ENCODE measurements at regions not wholly inside any gene's neighbourhood (a gene's known extent, or its start where the extent isn't known, plus 50 kb on each side); places are given as distances from the start of the nearest gene placed in this dataset.

GRCh38 chr18:69291755-69292154 lies 108.9 kb upstream of the DOK6 start:
- Histone ChIP-seq H2BK120ac (ENCODE audit: low read depth, low read length) (no peak overlapping the region), H3K4me2 (ENCODE audit: low read depth, low read length) (no peak overlapping the region), H3K9me3 (ENCODE audit: control insufficient read depth, insufficient read depth, low read length) (no peaks in the 10 kb centered on the region), H3K4me3 (ENCODE audit: insufficient read depth, low read depth, low read length) (no peak overlapping the region), H3K4ac (ENCODE audit: low read depth, low read length) (no peak overlapping the region), H3K27ac (ENCODE audit: insufficient read depth, low read length) (no peak overlapping the region), H3K23ac (ENCODE audit: low read depth, low read length) (no peak overlapping the region), H3K18ac (ENCODE audit: low read depth, low read length) (no peak overlapping the region), H3K27me3 (ENCODE audit: control insufficient read depth, insufficient read depth, low read length) (no peaks in the 10 kb centered on the region), H3K4me1 (ENCODE audit: control insufficient read depth, insufficient read depth, low read length) (no peaks in the 10 kb centered on the region), H2AFZ (replicated peaks; ENCODE audit: low read length, poor library complexity) (no peak overlapping the region), H3K36me3 (ENCODE audit: control insufficient read depth, insufficient read depth, low read length) (no peaks in the 10 kb centered on the region), H2BK15ac (ENCODE audit: low read depth, low read length) (no peak overlapping the region), H3K79me1 (ENCODE audit: low read depth in 1 of 2, low read length in 2 of 2) (no peaks in the 10 kb centered on the region), H2AK5ac (ENCODE audit: low read depth, low read length) (no peak overlapping the region), H3K9ac (ENCODE audit: low read depth, low read length) (no peak overlapping the region), H3K9me1 (ENCODE audit: insufficient read depth, low read length) (no peaks in the 10 kb centered on the region), H4K91ac (ENCODE audit: insufficient read depth, low read depth, low read length) (no peak overlapping the region), H2BK20ac (ENCODE audit: low read depth, low read length) (no peak overlapping the region), H3K56ac (ENCODE audit: extremely low read depth, insufficient read depth, low read length) (no peak overlapping the region), H2BK5ac (ENCODE audit: low read depth, low read length, poor library complexity, severe bottlenecking) (no peak overlapping the region), H4K8ac (ENCODE audit: low read depth in 2 of 2, low read length in 2 of 2) (no peak overlapping the region), H4K20me1 (ENCODE audit: insufficient read depth, low read length) (no peaks in the 10 kb centered on the region), H3K14ac (replicated peaks; ENCODE audit: low read depth, low read length) (no peak overlapping the region), H4K5ac (ENCODE audit: low read depth, low read length) (no peak overlapping the region), H2AK9ac (replicated peaks; ENCODE audit: low read depth, low read length, poor library complexity) (no peak overlapping the region)
- ATAC-seq (ENCODE audit: low read depth) (no peak), DNase-seq (no peak)
- dilution Hi-C loops (cut with HindIII; ENCODE audit: low sequenced_read_pairs, unreplicated experiment), result no loop called here
- WGBS, 2 experiments (ENCODE audit: extremely low coverage in 2 of 2, insufficient read length in 1 of 2), result no CpG with 5 or more reads among the region's 5 CpGs
- TF ChIP-seq CHD1 (IDR thresholded peaks at IDR 0.05; ENCODE audit: low read depth, low read length) (no peak), MXI1 (IDR thresholded peaks at IDR 0.05; ENCODE audit: borderline replicate concordance, low read depth, low read length) (no peak), NFE2L2 (IDR thresholded peaks at IDR 0.05; ENCODE audit: low read depth, low read length) (no peak), POLR2A (IDR thresholded peaks at IDR 0.05; ENCODE audit: low read depth, low read length) (no peak)
- ChIA-PET CTCF (no interaction called here), POLR2A (ENCODE audit: unreplicated experiment) (no interaction called here)
- in situ Hi-C loops (cut with MboI; ENCODE audit: low sequenced_read_pairs), result no loop called here
- no TSS peak for BruUV-seq (replicated peaks)
- intact Hi-C loops (cut with micrococcal nuclease), result no loop called here
